CD4-positive, alpha-beta T cell treated with Interleukin-1 beta for 1 hour (primary cell): ENCODE measurements at regions not wholly inside any gene's neighbourhood (a gene's known extent, or its start where the extent isn't known, plus 50 kb on each side); places are given as distances from the start of the nearest gene placed in this dataset.

Experiments used
- DNase-seq, 2 donors: peaks; one replicate each; pipeline ENCODE4 v3.0.0-alpha.2; 2020 to 2022

- no peak for DNase-seq
Observed at GRCh38 chr16:63563819-63564505, 1527.7 kb upstream of the CDH8 start.

GRCh38 chr16:63553980-63554379 is 1517.7 kb upstream of the CDH8 start:
- DNase-seq: no peak

GRCh38 chr16:63539276-63539675 is 1503.0 kb upstream of the CDH8 start:
- no peak for DNase-seq

GRCh38 chr16:63530974-63531373 is 1494.7 kb upstream of the CDH8 start:
- DNase-seq: no peak

GRCh38 chr16:63530208-63530607 is 1494.0 kb upstream of the CDH8 start:
- DNase-seq: no peak

- no peak for DNase-seq
Observed at GRCh38 chr16:63527404-63527803, 1491.2 kb upstream of the CDH8 start.

GRCh38 chr16:63516394-63516793 is 1480.2 kb upstream of the CDH8 start:
- no peak for DNase-seq

- DNase-seq: no peak
Observed at GRCh38 chr16:63512910-63513309, 1476.7 kb upstream of the CDH8 start.

- no peak for DNase-seq
Observed at GRCh38 chr16:63497408-63497807, 1461.2 kb upstream of the CDH8 start.

- DNase-seq: no peak
Observed at GRCh38 chr16:63496282-63496681, 1460.0 kb upstream of the CDH8 start.

- DNase-seq: no peak
Observed at GRCh38 chr16:63488955-63489354, 1452.7 kb upstream of the CDH8 start.

GRCh38 chr16:63481060-63481459 is 1444.8 kb upstream of the CDH8 start:
- DNase-seq: no peak

- no peak for DNase-seq
Observed at GRCh38 chr16:63473725-63474124, 1437.5 kb upstream of the CDH8 start.

GRCh38 chr16:63467513-63467912 is 1431.3 kb upstream of the CDH8 start:
- DNase-seq: no peak

GRCh38 chr16:63462316-63462715 is 1426.1 kb upstream of the CDH8 start:
- DNase-seq: no peak

GRCh38 chr16:63461248-63461841 is 1425.1 kb upstream of the CDH8 start:
- DNase-seq: no peak

GRCh38 chr16:63458846-63459245 is 1422.6 kb upstream of the CDH8 start:
- no peak for DNase-seq

- DNase-seq: no peak
Observed at GRCh38 chr16:63457869-63458268, 1421.6 kb upstream of the CDH8 start.

GRCh38 chr16:63453261-63453660 is 1417.0 kb upstream of the CDH8 start:
- no peak for DNase-seq

GRCh38 chr16:63447121-63447520 is 1410.9 kb upstream of the CDH8 start:
- DNase-seq: no peak

- DNase-seq: no peak
Observed at GRCh38 chr16:63442246-63442645, 1406.0 kb upstream of the CDH8 start.

- DNase-seq: no peak
Observed at GRCh38 chr16:63426275-63426870, 1390.1 kb upstream of the CDH8 start.

- DNase-seq: no peak
Observed at GRCh38 chr16:63422715-63423114, 1386.5 kb upstream of the CDH8 start.

GRCh38 chr16:63416712-63417111 is 1380.5 kb upstream of the CDH8 start:
- no peak for DNase-seq

GRCh38 chr16:63415014-63415413 is 1378.8 kb upstream of the CDH8 start:
- no peak for DNase-seq
